ENCODE measurements at regions not wholly inside any gene's neighbourhood (a gene's known extent, or its start where the extent isn't known, plus 50 kb on each side); places are given as distances from the start of the nearest gene placed in this dataset.

GRCh38 chr5:6806668-6807067, 93.4 kb downstream of the TENT4A start:
- DNase-seq (ENCODE audit: low read depth in 2 of 2) = no peak

GRCh38 chr5:6808462-6808861, 95.2 kb downstream of the TENT4A start:
- DNase-seq (ENCODE audit: low read depth in 2 of 2) = no peak

GRCh38 chr5:6810641-6811405, 97.6 kb downstream of the TENT4A start:
- DNase-seq (ENCODE audit: low read depth in 2 of 2) = no peak

GRCh38 chr5:6812091-6812490, 98.9 kb downstream of the TENT4A start:
- no peak for DNase-seq (ENCODE audit: low read depth in 2 of 2)

- DNase-seq (ENCODE audit: low read depth in 2 of 2) = no peak
Observed at GRCh38 chr5:6812800-6813731, 99.8 kb downstream of the TENT4A start.

GRCh38 chr5:6814816-6815215, 101.6 kb downstream of the TENT4A start:
- DNase-seq (ENCODE audit: low read depth in 2 of 2) = no peak

GRCh38 chr5:6818594-6819511, 105.6 kb downstream of the TENT4A start:
- DNase-seq (ENCODE audit: low read depth in 2 of 2) = no peak

GRCh38 chr5:6819521-6819920, 106.3 kb downstream of the TENT4A start:
- no peak for DNase-seq (ENCODE audit: low read depth in 2 of 2)

GRCh38 chr5:6820851-6821479, 107.7 kb downstream of the TENT4A start:
- peak; percentile 32 to 43 for DNase-seq (ENCODE audit: low read depth in 2 of 2)

GRCh38 chr5:6822068-6822467, 108.8 kb downstream of the TENT4A start:
- no peak for DNase-seq (ENCODE audit: low read depth in 2 of 2)

- no peak for DNase-seq (ENCODE audit: low read depth in 2 of 2)
Observed at GRCh38 chr5:6822556-6823343, 109.5 kb downstream of the TENT4A start.

GRCh38 chr5:6823996-6824395, 110.8 kb downstream of the TENT4A start:
- no peak for DNase-seq (ENCODE audit: low read depth in 2 of 2)

- no peak for DNase-seq (ENCODE audit: low read depth in 2 of 2)
Observed at GRCh38 chr5:6825678-6826244, 112.5 kb downstream of the TENT4A start.

GRCh38 chr5:6826756-6827155, 113.5 kb downstream of the TENT4A start:
- no peak for DNase-seq (ENCODE audit: low read depth in 2 of 2)

GRCh38 chr5:6827526-6828219, 114.4 kb downstream of the TENT4A start:
- DNase-seq (ENCODE audit: low read depth in 2 of 2) = peak in 1 of 2 donors; percentile 25

- peak; percentile 19 to 33 for DNase-seq (ENCODE audit: low read depth in 2 of 2)
Observed at GRCh38 chr5:6829150-6829784, 116.0 kb downstream of the TENT4A start.

- DNase-seq (ENCODE audit: low read depth in 2 of 2) = no peak
Observed at GRCh38 chr5:6830643-6831239, 117.5 kb downstream of the TENT4A start.
